ENCODE measurements at regions not wholly inside any gene's neighbourhood (a gene's known extent, or its start where the extent isn't known, plus 50 kb on each side); places are given as distances from the start of the nearest gene placed in this dataset.

- no peak for TF ChIP-seq CTCF (IDR thresholded peaks at IDR 0.05)
- TF ChIP-seq POLR2A (IDR thresholded peaks at IDR 0.05), result no peak
Measured at GRCh38 chr1:213533125-213533524, 454.6 kb upstream of the PROX1 start.
